NB4 (cell line): ENCODE measurements at regions not wholly inside any gene's neighbourhood (a gene's known extent, or its start where the extent isn't known, plus 50 kb on each side); places are given as distances from the start of the nearest gene placed in this dataset.
"Not testable (repeated sequence)": the region's sequence is repeated elsewhere in the genome, so short reads cannot be mapped to it uniquely, and the experiment has no call there.

Source experiments
- CTCF ChIP-seq: IDR thresholded peaks from one replicate; pipeline ENCODE4 v1.5.1; 2012; ENCODE audit warnings: low read depth, low read length
- MAX ChIP-seq: IDR thresholded peaks from 2 replicates; pipeline ENCODE4 v1.6.1; 2011; ENCODE audit warnings: low read depth, low read length
- MYC ChIP-seq: IDR thresholded peaks from 2 replicates; pipeline ENCODE4 v1.6.1; 2011; ENCODE audit warnings: low read depth, low read length
- POLR2A ChIP-seq: IDR thresholded peaks from 2 replicates; pipeline ENCODE4 v1.6.1; 2011; ENCODE audit warnings: mild to moderate bottlenecking; ENCODE audit not compliant: insufficient read length; ENCODE audit errors: extremely low read depth

GRCh38 chr9:39799252-39799651 lies 443.8 kb downstream of the SPATA31A1 start:
- not testable (repeated sequence) for TF ChIP-seq CTCF, POLR2A, MAX, MYC
